ENCODE measurements at regions not wholly inside any gene's neighbourhood (a gene's known extent, or its start where the extent isn't known, plus 50 kb on each side); places are given as distances from the start of the nearest gene placed in this dataset.

- Histone ChIP-seq H3K9me3 (ENCODE audit: control insufficient read depth, insufficient read depth, low read length) (no peaks in the 10 kb centered on the region), H3K36me3 (ENCODE audit: control insufficient read depth, insufficient read depth, low read length) (no peaks in the 10 kb centered on the region), H3K27me3 (ENCODE audit: control insufficient read depth, insufficient read depth, low read length) (no peaks in the 10 kb centered on the region), H3K9ac (ENCODE audit: low read depth, low read length) (no peak overlapping the region), H3K27ac (ENCODE audit: low read depth, low read length) (peak overlapping the region; percentile 61), H3K4me3 (ENCODE audit: low read depth, low read length) (no peak overlapping the region), H3K4me1 (ENCODE audit: control insufficient read depth, insufficient read depth, low read length) (peaks cover 9% of the 10 kb centered on the region)
These were observed 110.4 kb upstream of the ZNF462 start for GRCh38 chr9:106752581-106752980.

- Histone ChIP-seq H3K9me3 (ENCODE audit: control insufficient read depth, insufficient read depth, low read length) (no peaks in the 10 kb centered on the region), H3K27me3 (ENCODE audit: control insufficient read depth, insufficient read depth, low read length) (no peaks in the 10 kb centered on the region), H3K36me3 (ENCODE audit: control insufficient read depth, insufficient read depth, low read length) (no peaks in the 10 kb centered on the region), H3K9ac (ENCODE audit: low read depth, low read length) (no peak overlapping the region), H3K4me1 (ENCODE audit: control insufficient read depth, insufficient read depth, low read length) (peaks cover 15% of the 10 kb centered on the region), H3K4me3 (ENCODE audit: low read depth, low read length) (no peak overlapping the region), H3K27ac (ENCODE audit: low read depth, low read length) (peak overlapping the region; percentile 61)
These were observed 109.8 kb upstream of the ZNF462 start for GRCh38 chr9:106753155-106753671.

- Histone ChIP-seq H3K9me3 (ENCODE audit: control insufficient read depth, insufficient read depth, low read length) (no peaks in the 10 kb centered on the region), H3K36me3 (ENCODE audit: control insufficient read depth, insufficient read depth, low read length) (no peaks in the 10 kb centered on the region), H3K27ac (ENCODE audit: low read depth, low read length) (no peak overlapping the region), H3K4me1 (ENCODE audit: control insufficient read depth, insufficient read depth, low read length) (peaks cover 31% of the 10 kb centered on the region), H3K27me3 (ENCODE audit: control insufficient read depth, insufficient read depth, low read length) (no peaks in the 10 kb centered on the region), H3K9ac (ENCODE audit: low read depth, low read length) (no peak overlapping the region), H3K4me3 (ENCODE audit: low read depth, low read length) (no peak overlapping the region)
These were observed 107.2 kb upstream of the ZNF462 start for GRCh38 chr9:106755736-106756135.

- Histone ChIP-seq H3K4me3 (ENCODE audit: low read depth, low read length) (no peak overlapping the region), H3K9me3 (ENCODE audit: control insufficient read depth, insufficient read depth, low read length) (no peaks in the 10 kb centered on the region), H3K9ac (ENCODE audit: low read depth, low read length) (no peak overlapping the region), H3K27me3 (ENCODE audit: control insufficient read depth, insufficient read depth, low read length) (no peaks in the 10 kb centered on the region), H3K36me3 (ENCODE audit: control insufficient read depth, insufficient read depth, low read length) (no peaks in the 10 kb centered on the region), H3K4me1 (ENCODE audit: control insufficient read depth, insufficient read depth, low read length) (peaks cover 31% of the 10 kb centered on the region), H3K27ac (ENCODE audit: low read depth, low read length) (peak overlapping the region; percentile 23)
These were observed 105.5 kb upstream of the ZNF462 start for GRCh38 chr9:106757514-106757913.

GRCh38 chr9:106758911-106759310 lies 104.1 kb upstream of the ZNF462 start:
- Histone ChIP-seq H3K27me3 (ENCODE audit: control insufficient read depth, insufficient read depth, low read length) (no peaks in the 10 kb centered on the region), H3K27ac (ENCODE audit: low read depth, low read length) (peak overlapping the region; percentile 52), H3K9ac (ENCODE audit: low read depth, low read length) (no peak overlapping the region), H3K9me3 (ENCODE audit: control insufficient read depth, insufficient read depth, low read length) (no peaks in the 10 kb centered on the region), H3K4me3 (ENCODE audit: low read depth, low read length) (no peak overlapping the region), H3K4me1 (ENCODE audit: control insufficient read depth, insufficient read depth, low read length) (peaks cover 26% of the 10 kb centered on the region), H3K36me3 (ENCODE audit: control insufficient read depth, insufficient read depth, low read length) (no peaks in the 10 kb centered on the region)

GRCh38 chr9:106761493-106761892 lies 101.5 kb upstream of the ZNF462 start:
- Histone ChIP-seq H3K27me3 (ENCODE audit: control insufficient read depth, insufficient read depth, low read length) (no peaks in the 10 kb centered on the region), H3K4me3 (ENCODE audit: low read depth, low read length) (no peak overlapping the region), H3K9me3 (ENCODE audit: control insufficient read depth, insufficient read depth, low read length) (no peaks in the 10 kb centered on the region), H3K4me1 (ENCODE audit: control insufficient read depth, insufficient read depth, low read length) (peaks cover 26% of the 10 kb centered on the region), H3K36me3 (ENCODE audit: control insufficient read depth, insufficient read depth, low read length) (no peaks in the 10 kb centered on the region), H3K9ac (ENCODE audit: low read depth, low read length) (no peak overlapping the region), H3K27ac (ENCODE audit: low read depth, low read length) (no peak overlapping the region)

GRCh38 chr9:106766616-106767015 lies 96.3 kb upstream of the ZNF462 start:
- Histone ChIP-seq H3K9ac (ENCODE audit: low read depth, low read length) (no peak overlapping the region), H3K4me1 (ENCODE audit: control insufficient read depth, insufficient read depth, low read length) (no peaks in the 10 kb centered on the region), H3K9me3 (ENCODE audit: control insufficient read depth, insufficient read depth, low read length) (no peaks in the 10 kb centered on the region), H3K27me3 (ENCODE audit: control insufficient read depth, insufficient read depth, low read length) (no peaks in the 10 kb centered on the region), H3K36me3 (ENCODE audit: control insufficient read depth, insufficient read depth, low read length) (no peaks in the 10 kb centered on the region), H3K27ac (ENCODE audit: low read depth, low read length) (no peak overlapping the region), H3K4me3 (ENCODE audit: low read depth, low read length) (no peak overlapping the region)

- no peaks in the 10 kb centered on the region for H3K36me3 ChIP-seq (ENCODE audit: control insufficient read depth, insufficient read depth, low read length)
- no peaks in the 10 kb centered on the region for H3K9me3 ChIP-seq (ENCODE audit: control insufficient read depth, insufficient read depth, low read length)
- H3K4me1 ChIP-seq (ENCODE audit: control insufficient read depth, insufficient read depth, low read length): no peaks in the 10 kb centered on the region
- no peak overlapping the region for H3K9ac ChIP-seq (ENCODE audit: low read depth, low read length)
- no peaks in the 10 kb centered on the region for H3K27me3 ChIP-seq (ENCODE audit: control insufficient read depth, insufficient read depth, low read length)
- no peak overlapping the region for H3K4me3 ChIP-seq (ENCODE audit: low read depth, low read length)
- H3K27ac ChIP-seq (ENCODE audit: low read depth, low read length): no peak overlapping the region
These were observed 93.6 kb upstream of the ZNF462 start for GRCh38 chr9:106769331-106769730.

- no peaks in the 10 kb centered on the region for H3K36me3 ChIP-seq (ENCODE audit: control insufficient read depth, insufficient read depth, low read length)
- no peak overlapping the region for H3K4me3 ChIP-seq (ENCODE audit: low read depth, low read length)
- no peaks in the 10 kb centered on the region for H3K27me3 ChIP-seq (ENCODE audit: control insufficient read depth, insufficient read depth, low read length)
- no peaks in the 10 kb centered on the region for H3K4me1 ChIP-seq (ENCODE audit: control insufficient read depth, insufficient read depth, low read length)
- H3K27ac ChIP-seq (ENCODE audit: low read depth, low read length): no peak overlapping the region
- H3K9me3 ChIP-seq (ENCODE audit: control insufficient read depth, insufficient read depth, low read length): no peaks in the 10 kb centered on the region
- no peak overlapping the region for H3K9ac ChIP-seq (ENCODE audit: low read depth, low read length)
These were observed 91.4 kb upstream of the ZNF462 start for GRCh38 chr9:106771608-106772007.

- H3K27ac ChIP-seq (ENCODE audit: low read depth, low read length): no peak overlapping the region
These were observed 90.3 kb upstream of the ZNF462 start for GRCh38 chr9:106772523-106773290.

GRCh38 chr9:106773750-106774149 lies 89.2 kb upstream of the ZNF462 start:
- Histone ChIP-seq H3K27me3 (ENCODE audit: control insufficient read depth, insufficient read depth, low read length) (no peaks in the 10 kb centered on the region), H3K9ac (ENCODE audit: low read depth, low read length) (no peak overlapping the region), H3K4me1 (ENCODE audit: control insufficient read depth, insufficient read depth, low read length) (no peaks in the 10 kb centered on the region), H3K9me3 (ENCODE audit: control insufficient read depth, insufficient read depth, low read length) (no peaks in the 10 kb centered on the region), H3K27ac (ENCODE audit: low read depth, low read length) (no peak overlapping the region), H3K4me3 (ENCODE audit: low read depth, low read length) (no peak overlapping the region), H3K36me3 (ENCODE audit: control insufficient read depth, insufficient read depth, low read length) (no peaks in the 10 kb centered on the region)

More at GRCh38 chr9:106772523-106773290, 90.3 kb upstream of the ZNF462 start:
- Histone ChIP-seq H3K9me3 (ENCODE audit: control insufficient read depth, insufficient read depth, low read length) (no peaks in the 10 kb centered on the region), H3K4me3 (ENCODE audit: low read depth, low read length) (no peak overlapping the region), H3K9ac (ENCODE audit: low read depth, low read length) (no peak overlapping the region), H3K36me3 (ENCODE audit: control insufficient read depth, insufficient read depth, low read length) (no peaks in the 10 kb centered on the region), H3K4me1 (ENCODE audit: control insufficient read depth, insufficient read depth, low read length) (no peaks in the 10 kb centered on the region), H3K27me3 (ENCODE audit: control insufficient read depth, insufficient read depth, low read length) (no peaks in the 10 kb centered on the region)
